DOHH2 (cell line): ENCODE measurements at regions not wholly inside any gene's neighbourhood (a gene's known extent, or its start where the extent isn't known, plus 50 kb on each side); places are given as distances from the start of the nearest gene placed in this dataset.
"Not testable (repeated sequence)": the region's sequence is repeated elsewhere in the genome, so short reads cannot be mapped to it uniquely, and the experiment has no call there.

Experiments
- H3F3A ChIP-seq: fragments of 200-600 bp; sonication (generic), shearing (Covaris generic); 2 replicates; pipeline ENCODE4 v1.6.0; 2016; ENCODE audit warnings: antibody characterized with exemption, mild to moderate bottlenecking; ENCODE audit not compliant: control insufficient read depth, insufficient read depth
- H3K27ac ChIP-seq: fragments of 200-600 bp; sonication (generic); 2 replicates; pipeline ENCODE4 v1.5.1; 2014; ENCODE audit warnings: low read depth, mild to moderate bottlenecking, low read length, moderate library complexity
- H3K27me3 ChIP-seq: fragments of 200-600 bp; sonication (generic); 2 replicates; pipeline ENCODE4 v1.6.1; 2014; ENCODE audit warnings: mild to moderate bottlenecking, low read length, mixed read lengths; ENCODE audit not compliant: control insufficient read depth
- H3K36me3 ChIP-seq: fragments of 200-600 bp; sonication (generic); 2 replicates; pipeline ENCODE4 v1.6.1; 2014; ENCODE audit warnings: mild to moderate bottlenecking, low read length, moderate library complexity, mixed read lengths; ENCODE audit not compliant: control insufficient read depth
- H3K4me1 ChIP-seq: fragments of 200-600 bp; sonication (generic); 2 replicates; pipeline ENCODE4 v1.6.1; 2014; ENCODE audit warnings: mild to moderate bottlenecking, low read length, mixed read lengths; ENCODE audit not compliant: control insufficient read depth
- H3K4me2 ChIP-seq: fragments of 200-600 bp; sonication (generic); 2 replicates; pipeline ENCODE4 v1.6.0; 2014; ENCODE audit warnings: mild to moderate bottlenecking, low read length, moderate library complexity
- H3K4me3 ChIP-seq: fragments of 200-600 bp; sonication (generic); 2 replicates; pipeline ENCODE4 v1.5.1; 2014; ENCODE audit warnings: mild to moderate bottlenecking, low read length, mixed read lengths
- H3K79me2 ChIP-seq: fragments of 200-600 bp; sonication (generic); 2 replicates; pipeline ENCODE4 v1.6.1; 2014; ENCODE audit warnings: mild to moderate bottlenecking, low read length, mixed read lengths; ENCODE audit not compliant: control insufficient read depth
- H3K9me2 ChIP-seq: fragments of 200-600 bp; sonication (generic); replicated peaks from 2 replicates; pipeline ENCODE4 v1.6.1; 2014; ENCODE audit warnings: mild to moderate bottlenecking, low read length, mixed read lengths; ENCODE audit not compliant: control insufficient read depth
- H3K9me3 ChIP-seq: fragments of 200-600 bp; sonication (generic); 2 replicates; pipeline ENCODE4 v1.6.1; 2014; ENCODE audit warnings: antibody characterized with exemption, low read length, mixed read lengths; ENCODE audit not compliant: control insufficient read depth, insufficient read depth
- H4K20me1 ChIP-seq: fragments of 200-600 bp; sonication (generic); 2 replicates; pipeline ENCODE4 v1.6.0; 2014; ENCODE audit warnings: low read depth, mild to moderate bottlenecking, antibody characterized with exemption, low read length, moderate library complexity; ENCODE audit not compliant: control insufficient read depth, insufficient read depth
- CTCF ChIP-seq: fragments of 200-600 bp; sonication (generic); IDR thresholded peaks from one replicate; pipeline ENCODE4 v1.5.1; 2014; ENCODE audit warnings: antibody characterized with exemption, mild to moderate bottlenecking, low read depth, low read length; ENCODE audit not compliant: poor library complexity, severe bottlenecking
- EZH2phosphoT487 ChIP-seq: fragments of 200-600 bp; sonication (generic); IDR thresholded peaks from 2 replicates; pipeline ENCODE4 v1.6.1; 2017; ENCODE audit warnings: borderline replicate concordance, mild to moderate bottlenecking, antibody characterized with exemption, low read length, moderate library complexity, mixed read lengths

GRCh38 chr6:6952484-6952883 lies 155.3 kb upstream of the RREB1 start:
- no peaks in the 10 kb centered on the region for H3F3A ChIP-seq
- H3K9me3 ChIP-seq: peaks cover 9% of the 10 kb centered on the region
- H3K4me2 ChIP-seq: no peak overlapping the region
- H3K36me3 ChIP-seq: no peaks in the 10 kb centered on the region
- H3K4me1 ChIP-seq: no peaks in the 10 kb centered on the region
- no peak overlapping the region for H3K4me3 ChIP-seq
- no peaks in the 10 kb centered on the region for H3K27me3 ChIP-seq
- no peak overlapping the region for H3K27ac ChIP-seq
- H3K9me2 ChIP-seq: no peaks in the 10 kb centered on the region
- H3K79me2 ChIP-seq: no peaks in the 10 kb centered on the region
- TF ChIP-seq CTCF (no peak), EZH2phosphoT487 (no peak)
- H4K20me1 ChIP-seq: no peaks in the 10 kb centered on the region

DNA sequence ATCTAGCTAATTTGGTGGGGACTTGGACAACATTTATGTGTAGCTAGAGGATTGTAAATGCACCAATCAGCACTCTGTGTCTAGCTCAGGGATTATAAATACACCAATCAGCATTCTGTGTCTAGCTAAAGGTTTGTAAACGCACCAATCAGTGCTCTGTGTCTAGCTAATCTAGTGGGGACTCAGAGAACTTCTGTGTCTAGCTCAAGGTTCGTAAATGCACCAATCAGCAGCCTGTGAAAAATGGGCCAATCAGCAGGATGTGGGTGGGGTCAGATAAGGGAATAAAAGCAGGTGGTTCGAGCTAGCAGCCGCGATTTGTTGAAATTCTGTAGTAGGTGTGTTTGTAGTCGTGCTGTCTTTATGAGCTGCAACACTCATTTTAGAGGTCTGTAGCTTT lies 154.8 kb upstream of the RREB1 start:
- H3K4me3 ChIP-seq, H3K79me2 ChIP-seq, H3K9me3 ChIP-seq, H3K9me2 ChIP-seq, H3K27ac ChIP-seq, H3K27me3 ChIP-seq, H3F3A ChIP-seq, H3K4me2 ChIP-seq, H3K36me3 ChIP-seq, H4K20me1 ChIP-seq, H3K4me1 ChIP-seq: not testable (repeated sequence)

DNA sequence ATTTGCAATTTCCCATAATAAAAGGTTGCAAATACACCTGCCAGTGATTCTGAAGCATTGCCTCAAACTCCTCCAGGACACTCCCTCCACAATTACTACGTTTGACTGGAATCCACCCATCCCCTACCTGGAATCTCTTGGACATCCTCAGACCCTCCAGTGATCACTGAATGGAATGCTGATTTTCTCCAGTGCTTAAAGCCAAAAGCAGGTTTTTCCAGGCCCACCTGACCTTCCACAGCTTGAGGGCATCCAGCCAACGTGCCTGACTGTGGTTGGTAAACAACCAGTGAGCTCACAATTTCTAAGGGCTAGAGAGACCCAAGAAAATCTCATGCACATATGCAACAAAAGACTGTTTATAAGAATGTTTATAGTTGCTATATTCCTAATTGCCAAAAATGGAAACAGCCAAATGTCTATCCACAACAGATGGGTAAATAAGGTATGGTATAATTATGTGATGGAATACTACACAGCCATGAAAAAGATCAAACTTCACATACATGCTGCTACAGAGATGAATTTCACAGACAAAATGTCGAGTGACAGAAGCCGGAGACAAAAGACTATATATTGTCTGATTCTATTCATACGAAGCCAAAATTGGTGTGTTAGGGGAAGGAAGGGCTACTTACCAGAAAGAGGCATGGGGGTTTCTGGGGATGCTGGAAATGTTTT lies 147.1 kb upstream of the RREB1 start:
- Histone ChIP-seq H3K4me3 (no peak overlapping the region), H3K9me2 (no peaks in the 10 kb centered on the region), H3K4me2 (no peak overlapping the region), H3K36me3 (no peaks in the 10 kb centered on the region), H3K79me2 (no peaks in the 10 kb centered on the region), H3K9me3 (0 out of 2 replicates have a peak, but pooled peaks cover 3% of the 10 kb centered on the region), H3K27me3 (no peaks in the 10 kb centered on the region), H4K20me1 (no peaks in the 10 kb centered on the region), H3K4me1 (no peaks in the 10 kb centered on the region), H3K27ac (no peak overlapping the region), H3F3A (no peaks in the 10 kb centered on the region)
- TF ChIP-seq EZH2phosphoT487: no peak

DNA sequence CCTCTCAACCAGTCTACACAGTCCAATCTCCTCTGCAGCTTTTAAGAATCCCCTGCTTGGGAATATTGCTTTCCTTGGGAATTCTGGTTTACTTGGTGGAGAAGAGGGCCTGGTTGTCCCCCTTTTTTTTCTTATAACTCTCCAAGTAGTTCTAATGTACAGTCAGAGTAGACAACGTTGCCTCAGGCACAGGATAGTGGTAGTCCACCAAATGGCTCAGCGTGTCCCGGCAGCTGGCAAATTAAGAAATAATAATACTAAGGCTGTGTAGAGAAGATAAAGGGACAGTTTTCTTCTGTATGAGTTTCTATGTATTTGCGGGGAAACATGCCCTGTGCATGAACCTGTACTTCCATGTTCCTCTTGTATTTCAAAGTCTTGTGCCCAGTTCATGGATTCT lies 145.7 kb upstream of the RREB1 start:
- H3K27me3 ChIP-seq: no peaks in the 10 kb centered on the region
- H3F3A ChIP-seq: no peaks in the 10 kb centered on the region
- H3K4me1 ChIP-seq: no peaks in the 10 kb centered on the region
- TF ChIP-seq CTCF (no peak), EZH2phosphoT487 (no peak)
- no peaks in the 10 kb centered on the region for H3K36me3 ChIP-seq
- no peaks in the 10 kb centered on the region for H3K79me2 ChIP-seq
- no peak overlapping the region for H3K27ac ChIP-seq
- no peaks in the 10 kb centered on the region for H4K20me1 ChIP-seq
- 0 out of 2 replicates have a peak, but pooled peaks cover 3% of the 10 kb centered on the region for H3K9me3 ChIP-seq
- H3K9me2 ChIP-seq: no peaks in the 10 kb centered on the region
- H3K4me2 ChIP-seq: no peak overlapping the region
- H3K4me3 ChIP-seq: no peak overlapping the region
